ENCODE measurements at regions not wholly inside any gene's neighbourhood (a gene's known extent, or its start where the extent isn't known, plus 50 kb on each side); places are given as distances from the start of the nearest gene placed in this dataset.

- TF ChIP-seq MXI1 (IDR thresholded peaks at IDR 0.05; ENCODE audit: borderline replicate concordance, low read depth, low read length), result no peak
- TF ChIP-seq CTCF (conservative IDR thresholded peaks at IDR 0.05; ENCODE audit: low read depth, low read length), result no peak
- TF ChIP-seq POLR2A (IDR thresholded peaks at IDR 0.05; ENCODE audit: low read depth, low read length), result no peak
- no peak for TF ChIP-seq MAZ (IDR thresholded peaks at IDR 0.05; ENCODE audit: borderline replicate concordance, low read depth, low read length)
- TF ChIP-seq USF2 (IDR thresholded peaks at IDR 0.05; ENCODE audit: low read depth, low read length), result no peak
- no peak for TF ChIP-seq BHLHE40 (IDR thresholded peaks at IDR 0.05; ENCODE audit: low read depth, low read length)
- no peak for TF ChIP-seq RAD21 (IDR thresholded peaks at IDR 0.05; ENCODE audit: low read length)
- TF ChIP-seq CEBPB (IDR thresholded peaks at IDR 0.05; ENCODE audit: low read depth, low read length), result peak; percentile 97
- TF ChIP-seq, protein P1, sequence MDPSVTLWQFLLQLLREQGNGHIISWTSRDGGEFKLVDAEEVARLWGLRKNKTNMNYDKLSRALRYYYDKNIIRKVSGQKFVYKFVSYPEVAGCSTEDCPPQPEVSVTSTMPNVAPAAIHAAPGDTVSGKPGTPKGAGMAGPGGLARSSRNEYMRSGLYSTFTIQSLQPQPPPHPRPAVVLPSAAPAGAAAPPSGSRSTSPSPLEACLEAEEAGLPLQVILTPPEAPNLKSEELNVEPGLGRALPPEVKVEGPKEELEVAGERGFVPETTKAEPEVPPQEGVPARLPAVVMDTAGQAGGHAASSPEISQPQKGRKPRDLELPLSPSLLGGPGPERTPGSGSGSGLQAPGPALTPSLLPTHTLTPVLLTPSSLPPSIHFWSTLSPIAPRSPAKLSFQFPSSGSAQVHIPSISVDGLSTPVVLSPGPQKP (IDR thresholded peaks at IDR 0.05; ENCODE audit: borderline replicate concordance, low read depth, low read length), result no peak
- TF ChIP-seq RCOR1 (IDR thresholded peaks at IDR 0.05; ENCODE audit: insufficient replicate concordance, low read length), result no peak
- TF ChIP-seq SMC3 (IDR thresholded peaks at IDR 0.05; ENCODE audit: low read depth, low read length), result no peak
- peak; percentile 59 for TF ChIP-seq FOS (IDR thresholded peaks at IDR 0.05; ENCODE audit: low read depth, low read length)
- no peak for TF ChIP-seq CHD1 (IDR thresholded peaks at IDR 0.05; ENCODE audit: low read depth, low read length)
- TF ChIP-seq RFX5 (IDR thresholded peaks at IDR 0.05; ENCODE audit: low read depth, low read length), result no peak
Observed at GRCh38 chr12:58803908-58804307, 116.4 kb downstream of the LRIG3 start.
